Right renal pelvis (tissue), 4 donors: ENCODE measurements at regions not wholly inside any gene's neighbourhood (a gene's known extent, or its start where the extent isn't known, plus 50 kb on each side); places are given as distances from the start of the nearest gene placed in this dataset.
"Not testable (repeated sequence)": the region's sequence is repeated elsewhere in the genome, so short reads cannot be mapped to it uniquely, and the experiment has no call there.

Experiments
- DNase-seq, 4 donors: peaks; one replicate each; pipeline ENCODE4 v3.0.0-alpha.2; 2013; ENCODE audit warnings: low read depth in 4 of 4, low spot score in 3 of 4, missing footprints in 1 of 4

GRCh38 chr5:25570067-25570583 is 925.3 kb upstream of the CDH10 start:
- DNase-seq: no peak

- no peak for DNase-seq
Observed at GRCh38 chr5:25568989-25569625, 924.3 kb upstream of the CDH10 start.

GRCh38 chr5:25568294-25568693 is 923.5 kb upstream of the CDH10 start:
- no peak for DNase-seq

GRCh38 chr5:25567881-25568280 is 923.1 kb upstream of the CDH10 start:
- no peak for DNase-seq

- DNase-seq: no peak
Observed at GRCh38 chr5:25562656-25563055, 917.9 kb upstream of the CDH10 start.

- DNase-seq: no peak
Observed at GRCh38 chr5:25554077-25554476, 909.3 kb upstream of the CDH10 start.

GRCh38 chr5:25552871-25553481 is 908.2 kb upstream of the CDH10 start:
- no peak for DNase-seq

- DNase-seq: no peak
Observed at GRCh38 chr5:25550793-25551192, 906.0 kb upstream of the CDH10 start.

GRCh38 chr5:25544652-25545249 is 900.0 kb upstream of the CDH10 start:
- peak; percentile 1 to 14 (median 12) for DNase-seq

GRCh38 chr5:25540628-25541027 is 895.9 kb upstream of the CDH10 start:
- DNase-seq: no peak

GRCh38 chr5:25539536-25539935 is 894.8 kb upstream of the CDH10 start:
- no peak for DNase-seq

GRCh38 chr5:25536461-25536860 is 891.7 kb upstream of the CDH10 start:
- DNase-seq: not testable (repeated sequence)

- no peak for DNase-seq
Observed at GRCh38 chr5:25516141-25516540, 871.4 kb upstream of the CDH10 start.

GRCh38 chr5:25515525-25515924 is 870.7 kb upstream of the CDH10 start:
- DNase-seq: no peak

- DNase-seq: not testable (repeated sequence)
Observed at GRCh38 chr5:25510692-25511091, 865.9 kb upstream of the CDH10 start.

GRCh38 chr5:25508011-25508410 is 863.2 kb upstream of the CDH10 start:
- DNase-seq: not testable (repeated sequence)

- no peak for DNase-seq
Observed at GRCh38 chr5:25500635-25501034, 855.9 kb upstream of the CDH10 start.

- DNase-seq: no peak
Observed at GRCh38 chr5:25489834-25490538, 845.2 kb upstream of the CDH10 start.

- DNase-seq: no peak
Observed at GRCh38 chr5:25488119-25488518, 843.3 kb upstream of the CDH10 start.

GRCh38 chr5:25484391-25484790 is 839.6 kb upstream of the CDH10 start:
- no peak for DNase-seq

GRCh38 chr5:25481463-25481862 is 836.7 kb upstream of the CDH10 start:
- no peak for DNase-seq
